ENCODE measurements at regions not wholly inside any gene's neighbourhood (a gene's known extent, or its start where the extent isn't known, plus 50 kb on each side); places are given as distances from the start of the nearest gene placed in this dataset.

- Mint-ChIP-seq H3K4me3 (no peak overlapping the region), H3K27me3 (no peaks in the 10 kb centered on the region), H3K4me1 (ENCODE audit: low read depth in 2 of 2) (no peaks in the 10 kb centered on the region), H3K36me3 (ENCODE audit: insufficient read depth) (peaks cover 5% of the 10 kb centered on the region), H3K27ac (peak overlapping the region; percentile 61 to 83), H3K9me3 (no peaks in the 10 kb centered on the region)
- DNase-seq, result no peak
- no peak for ATAC-seq (replicated peaks)
Measured at GRCh38 chr22:44403166-44403565, 90.4 kb upstream of the SHISAL1 start.

GRCh38 chr22:44402196-44403111 lies 89.7 kb upstream of the SHISAL1 start:
- Mint-ChIP-seq H3K4me1 (ENCODE audit: low read depth in 2 of 2) (peaks cover 0 to 3% of the 10 kb centered on the region in 2 donors), H3K27me3 (no peaks in the 10 kb centered on the region), H3K27ac (peak overlapping the region; percentile 61 to 83), H3K36me3 (ENCODE audit: insufficient read depth) (peaks cover 5% of the 10 kb centered on the region), H3K4me3 (no peak overlapping the region), H3K9me3 (no peaks in the 10 kb centered on the region)
- ATAC-seq (replicated peaks), result no peak
- no peak for DNase-seq

GRCh38 chr22:44401783-44402110 lies 89.0 kb upstream of the SHISAL1 start:
- DNase-seq, result no peak
- Mint-ChIP-seq H3K27me3 (no peaks in the 10 kb centered on the region), H3K36me3 (ENCODE audit: insufficient read depth) (peaks cover 5% of the 10 kb centered on the region), H3K4me1 (ENCODE audit: low read depth in 2 of 2) (peaks cover 0 to 3% of the 10 kb centered on the region in 2 donors), H3K27ac (no peak overlapping the region), H3K4me3 (no peak overlapping the region), H3K9me3 (no peaks in the 10 kb centered on the region)
- no peak for ATAC-seq (replicated peaks)

- Mint-ChIP-seq H3K9me3 (no peaks in the 10 kb centered on the region), H3K4me3 (no peak overlapping the region), H3K4me1 (ENCODE audit: low read depth in 2 of 2) (peaks cover 0 to 3% of the 10 kb centered on the region in 2 donors), H3K27me3 (peaks cover 5 to 6% of the 10 kb centered on the region in 2 donors), H3K36me3 (ENCODE audit: insufficient read depth) (peaks cover 5% of the 10 kb centered on the region), H3K27ac (no peak overlapping the region)
- ATAC-seq (replicated peaks) (no peak), DNase-seq (no peak)
Measured at GRCh38 chr22:44400763-44401060, 88.0 kb upstream of the SHISAL1 start.

GRCh38 chr22:44399906-44400762 lies 87.4 kb upstream of the SHISAL1 start:
- DNase-seq (no peak), ATAC-seq (replicated peaks) (no peak)
- peaks cover 5% of the 10 kb centered on the region for H3K36me3 Mint-ChIP-seq (ENCODE audit: insufficient read depth)
- H3K4me3 Mint-ChIP-seq, result no peak overlapping the region
- no peak overlapping the region for H3K27ac Mint-ChIP-seq
- H3K27me3 Mint-ChIP-seq, result peaks cover 10 to 12% of the 10 kb centered on the region in 2 donors
- peaks cover 0 to 6% of the 10 kb centered on the region in 2 donors for H3K4me1 Mint-ChIP-seq (ENCODE audit: low read depth in 2 of 2)
- H3K9me3 Mint-ChIP-seq, result no peaks in the 10 kb centered on the region

- H3K4me1 Mint-ChIP-seq (ENCODE audit: low read depth in 2 of 2), result peaks cover 0 to 6% of the 10 kb centered on the region in 2 donors
- no peak for ATAC-seq (replicated peaks)
- no peaks in the 10 kb centered on the region for H3K9me3 Mint-ChIP-seq
- peaks cover 16 to 18% of the 10 kb centered on the region in 2 donors for H3K27me3 Mint-ChIP-seq
- H3K4me3 Mint-ChIP-seq, result no peak overlapping the region
- no peak overlapping the region for H3K27ac Mint-ChIP-seq
- no peak for DNase-seq
- H3K36me3 Mint-ChIP-seq (ENCODE audit: insufficient read depth), result peaks cover 7% of the 10 kb centered on the region
Measured at GRCh38 chr22:44398856-44399837, 86.4 kb upstream of the SHISAL1 start.

- DNase-seq (no peak), ATAC-seq (replicated peaks) (no peak)
- Mint-ChIP-seq H3K4me1 (ENCODE audit: low read depth in 2 of 2) (peaks cover 3 to 6% of the 10 kb centered on the region in 2 donors), H3K27ac (no peak overlapping the region), H3K9me3 (no peaks in the 10 kb centered on the region), H3K36me3 (ENCODE audit: insufficient read depth) (peaks cover 3% of the 10 kb centered on the region), H3K4me3 (no peak overlapping the region), H3K27me3 (peaks cover 16 to 35% of the 10 kb centered on the region in 2 donors)
Measured at GRCh38 chr22:44396727-44397722, 84.3 kb upstream of the SHISAL1 start.

GRCh38 chr22:44396021-44396726 lies 83.4 kb upstream of the SHISAL1 start:
- H3K36me3 Mint-ChIP-seq (ENCODE audit: insufficient read depth), result peaks cover 3% of the 10 kb centered on the region
- H3K27me3 Mint-ChIP-seq, result peaks cover 16 to 43% of the 10 kb centered on the region in 2 donors
- ATAC-seq (replicated peaks), result no peak
- no peaks in the 10 kb centered on the region for H3K9me3 Mint-ChIP-seq
- no peak for DNase-seq
- no peak overlapping the region for H3K4me3 Mint-ChIP-seq
- peaks cover 3 to 6% of the 10 kb centered on the region in 2 donors for H3K4me1 Mint-ChIP-seq (ENCODE audit: low read depth in 2 of 2)
- H3K27ac Mint-ChIP-seq, result no peak overlapping the region

- Mint-ChIP-seq H3K4me3 (no peak overlapping the region), H3K27ac (no peak overlapping the region), H3K4me1 (ENCODE audit: low read depth in 2 of 2) (peaks cover 3 to 6% of the 10 kb centered on the region in 2 donors), H3K36me3 (ENCODE audit: insufficient read depth) (peaks cover 3% of the 10 kb centered on the region), H3K9me3 (no peaks in the 10 kb centered on the region), H3K27me3 (peaks cover 16 to 47% of the 10 kb centered on the region in 2 donors)
- no peak for DNase-seq
- no peak for ATAC-seq (replicated peaks)
Measured at GRCh38 chr22:44395118-44396005, 82.6 kb upstream of the SHISAL1 start.

- H3K27ac Mint-ChIP-seq, result no peak overlapping the region
- no peak for DNase-seq
- ATAC-seq (replicated peaks), result no peak
- H3K4me1 Mint-ChIP-seq (ENCODE audit: low read depth in 2 of 2), result peaks cover 3 to 6% of the 10 kb centered on the region in 2 donors
- peaks cover 3% of the 10 kb centered on the region for H3K36me3 Mint-ChIP-seq (ENCODE audit: insufficient read depth)
- H3K4me3 Mint-ChIP-seq, result no peak overlapping the region
- no peaks in the 10 kb centered on the region for H3K9me3 Mint-ChIP-seq
- H3K27me3 Mint-ChIP-seq, result peaks cover 16 to 55% of the 10 kb centered on the region in 2 donors
Measured at GRCh38 chr22:44394246-44395117, 81.7 kb upstream of the SHISAL1 start.
